ENCODE measurements at regions not wholly inside any gene's neighbourhood (a gene's known extent, or its start where the extent isn't known, plus 50 kb on each side); places are given as distances from the start of the nearest gene placed in this dataset.

DNA sequence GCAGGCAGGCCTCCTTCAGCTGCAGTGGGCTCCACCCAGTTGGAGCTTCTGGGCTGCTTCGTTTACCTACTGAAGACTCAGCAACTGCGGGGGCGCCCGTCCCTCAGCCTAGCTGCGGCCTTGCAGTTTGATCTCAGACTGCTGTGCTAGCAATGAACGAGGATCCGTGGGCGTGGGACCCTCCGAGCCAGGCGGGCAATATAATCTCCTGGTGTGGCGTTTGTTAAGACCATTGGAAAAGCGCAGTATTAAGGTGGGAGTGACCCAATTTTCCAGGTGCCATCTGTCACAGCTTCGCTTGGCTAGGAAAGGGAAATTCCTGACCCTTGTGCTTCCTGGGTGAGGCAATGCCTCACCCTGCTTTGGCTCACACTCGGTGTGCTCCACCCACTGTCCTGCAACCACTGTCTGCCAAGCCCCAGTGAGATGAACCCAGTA, 159.2 kb upstream of the FOXP2 start:
- H3K9ac ChIP-seq (ENCODE audit: insufficient read depth, low read length, poor library complexity, severe bottlenecking): no peak overlapping the region
- no peaks in the 10 kb centered on the region for H3K36me3 ChIP-seq (replicated peaks in 1 of 2; ENCODE audit: control insufficient read depth in 1 of 2, insufficient read depth in 2 of 2, low read length in 2 of 2)
- intact Hi-C loops (cut with micrococcal nuclease): no loop called here
- 89% methylated on average over 14 of the region's 14 CpGs for WGBS (ENCODE audit: insufficient coverage)
- H4K20me1 ChIP-seq (ENCODE audit: insufficient read depth, low read length): no peaks in the 10 kb centered on the region
- TF ChIP-seq, protein P1, sequence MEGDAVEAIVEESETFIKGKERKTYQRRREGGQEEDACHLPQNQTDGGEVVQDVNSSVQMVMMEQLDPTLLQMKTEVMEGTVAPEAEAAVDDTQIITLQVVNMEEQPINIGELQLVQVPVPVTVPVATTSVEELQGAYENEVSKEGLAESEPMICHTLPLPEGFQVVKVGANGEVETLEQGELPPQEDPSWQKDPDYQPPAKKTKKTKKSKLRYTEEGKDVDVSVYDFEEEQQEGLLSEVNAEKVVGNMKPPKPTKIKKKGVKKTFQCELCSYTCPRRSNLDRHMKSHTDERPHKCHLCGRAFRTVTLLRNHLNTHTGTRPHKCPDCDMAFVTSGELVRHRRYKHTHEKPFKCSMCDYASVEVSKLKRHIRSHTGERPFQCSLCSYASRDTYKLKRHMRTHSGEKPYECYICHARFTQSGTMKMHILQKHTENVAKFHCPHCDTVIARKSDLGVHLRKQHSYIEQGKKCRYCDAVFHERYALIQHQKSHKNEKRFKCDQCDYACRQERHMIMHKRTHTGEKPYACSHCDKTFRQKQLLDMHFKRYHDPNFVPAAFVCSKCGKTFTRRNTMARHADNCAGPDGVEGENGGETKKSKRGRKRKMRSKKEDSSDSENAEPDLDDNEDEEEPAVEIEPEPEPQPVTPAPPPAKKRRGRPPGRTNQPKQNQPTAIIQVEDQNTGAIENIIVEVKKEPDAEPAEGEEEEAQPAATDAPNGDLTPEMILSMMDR (IDR thresholded peaks at IDR 0.05): no peak
- H3K9me3 ChIP-seq (replicated peaks in 1 of 2; ENCODE audit: control insufficient read depth in 1 of 2, insufficient read depth in 1 of 2, low read length in 2 of 2): peaks cover 4 to 7% of the 10 kb centered on the region in 2 donors
- Mint-ChIP-seq H3K36me3 (no peaks in the 10 kb centered on the region), H3K27me3 (ENCODE audit: low read depth in 3 of 3) (peaks cover 0 to 1% (median 0%) of the 10 kb centered on the region in 3 donors), H3K27ac (no peak overlapping the region), H3K4me1 (no peaks in the 10 kb centered on the region), H3K4me3 (no peak overlapping the region), H3K9me3 (peaks cover 5 to 24% (median 16%) of the 10 kb centered on the region in 7 donors)
- H3K4me3 ChIP-seq (replicated peaks in 1 of 3; ENCODE audit: low read depth in 2 of 3, low read length in 3 of 3): no peak overlapping the region
- H3K27ac ChIP-seq (ENCODE audit: low read depth in 1 of 2, low read length in 2 of 2): no peak overlapping the region
- no peak for DNase-seq
- no peaks in the 10 kb centered on the region for H3K79me2 ChIP-seq (ENCODE audit: insufficient read depth, low read length)
- no peaks in the 10 kb centered on the region for H3K27me3 ChIP-seq (ENCODE audit: control insufficient read depth in 2 of 2, insufficient read depth in 2 of 2, low read length in 2 of 2)
- H2AFZ ChIP-seq (ENCODE audit: insufficient read depth, low read depth, low read length, poor library complexity, severe bottlenecking): no peak overlapping the region
- no peaks in the 10 kb centered on the region for H3K4me1 ChIP-seq (ENCODE audit: control insufficient read depth in 1 of 2, insufficient read depth in 2 of 2, low read length in 2 of 2)
- H3K4me2 ChIP-seq (replicated peaks; ENCODE audit: extremely low read depth, low read length, poor library complexity, severe bottlenecking): no peak overlapping the region

DNA sequence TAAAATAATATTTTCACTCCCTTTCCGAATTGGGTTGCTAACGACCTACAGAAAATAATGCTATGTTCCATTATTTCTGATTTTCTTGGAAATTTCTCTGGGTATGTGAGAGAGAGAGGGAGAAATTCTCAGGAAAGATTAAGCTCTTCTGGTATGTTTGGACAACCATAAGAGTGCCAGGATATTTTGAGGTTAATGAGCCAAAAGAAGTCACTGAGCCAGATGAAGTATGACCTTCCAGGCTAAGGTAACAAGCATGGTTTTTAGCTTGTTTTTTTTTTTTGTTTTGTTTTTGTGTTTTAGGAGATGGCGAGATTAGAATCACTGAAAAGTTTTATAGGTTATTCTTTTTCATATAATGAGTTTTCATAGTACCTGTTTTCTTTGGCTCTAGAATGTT, 171.0 kb upstream of the FOXP2 start:
- no peak overlapping the region for H3K9ac ChIP-seq (ENCODE audit: insufficient read depth, low read length, poor library complexity, severe bottlenecking)
- no peaks in the 10 kb centered on the region for H3K4me1 Mint-ChIP-seq
- no peaks in the 10 kb centered on the region for H3K36me3 ChIP-seq (replicated peaks in 1 of 2; ENCODE audit: control insufficient read depth in 1 of 2, insufficient read depth in 2 of 2, low read length in 2 of 2)
- no peak for DNase-seq
- no peak overlapping the region for H3K4me3 Mint-ChIP-seq
- peaks cover 0 to 1% (median 0%) of the 10 kb centered on the region in 3 donors for H3K27me3 Mint-ChIP-seq (ENCODE audit: low read depth in 3 of 3)
- peaks cover 0 to 3% (median 2%) of the 10 kb centered on the region in 7 donors for H3K9me3 Mint-ChIP-seq
- H3K79me2 ChIP-seq (ENCODE audit: insufficient read depth, low read length): no peaks in the 10 kb centered on the region
- H3K27ac ChIP-seq (ENCODE audit: low read depth in 1 of 2, low read length in 2 of 2): no peak overlapping the region
- no peaks in the 10 kb centered on the region for H3K9me3 ChIP-seq (replicated peaks in 1 of 2; ENCODE audit: control insufficient read depth in 1 of 2, insufficient read depth in 1 of 2, low read length in 2 of 2)
- no peak overlapping the region for H3K4me3 ChIP-seq (replicated peaks in 1 of 3; ENCODE audit: low read depth in 2 of 3, low read length in 3 of 3)
- H3K36me3 Mint-ChIP-seq: no peaks in the 10 kb centered on the region
- intact Hi-C loops (cut with micrococcal nuclease): no loop called here
- WGBS (ENCODE audit: insufficient coverage): no CpG with 5 or more reads among the region's 3 CpGs
- H3K27me3 ChIP-seq (ENCODE audit: control insufficient read depth in 2 of 2, insufficient read depth in 2 of 2, low read length in 2 of 2): no peaks in the 10 kb centered on the region
- no peaks in the 10 kb centered on the region for H3K4me1 ChIP-seq (ENCODE audit: control insufficient read depth in 1 of 2, insufficient read depth in 2 of 2, low read length in 2 of 2)
- no peak overlapping the region for H2AFZ ChIP-seq (ENCODE audit: insufficient read depth, low read depth, low read length, poor library complexity, severe bottlenecking)
- no peak overlapping the region for H3K27ac Mint-ChIP-seq
- H3K4me2 ChIP-seq (replicated peaks; ENCODE audit: extremely low read depth, low read length, poor library complexity, severe bottlenecking): no peak overlapping the region
- no peaks in the 10 kb centered on the region for H4K20me1 ChIP-seq (ENCODE audit: insufficient read depth, low read length)
- TF ChIP-seq, protein P1 (IDR thresholded peaks at IDR 0.05): no peak
